ENCODE measurements at regions not wholly inside any gene's neighbourhood (a gene's known extent, or its start where the extent isn't known, plus 50 kb on each side); places are given as distances from the start of the nearest gene placed in this dataset.

DNA sequence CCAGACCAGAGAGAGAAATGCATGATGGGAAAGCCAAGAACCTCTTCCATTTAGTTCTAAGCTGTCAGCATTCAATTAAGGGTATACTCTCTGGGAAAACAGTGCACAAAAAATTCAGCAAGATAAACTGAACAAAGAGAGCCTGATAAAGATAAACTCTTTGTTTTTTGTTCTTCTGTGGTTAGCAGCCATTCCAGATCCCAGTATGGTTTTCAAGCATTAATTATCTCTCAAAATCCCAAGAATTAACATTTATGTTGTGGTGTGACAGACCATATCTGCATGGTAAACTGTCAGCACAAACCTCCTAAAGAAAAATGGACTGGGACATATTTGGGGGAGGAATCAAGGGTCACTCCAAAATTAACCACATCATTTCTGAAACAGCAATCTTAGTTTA, 124.0 kb upstream of the LRRN1 start:
- Histone ChIP-seq H3K4me3 (no peak overlapping the region), H3K9me3 (ENCODE audit: control insufficient read depth in 4 of 4, insufficient read depth in 3 of 4, low read length in 3 of 4) (peaks cover 0 to 2% (median 0%) of the 10 kb centered on the region in 4 donors), H3K36me3 (ENCODE audit: control insufficient read depth in 4 of 4, insufficient read depth in 4 of 4, low read length in 4 of 4) (no peaks in the 10 kb centered on the region), H3K4me1 (ENCODE audit: control insufficient read depth in 5 of 5, insufficient read depth in 5 of 5, low read length in 5 of 5) (peaks cover 0 to 4% (median 0%) of the 10 kb centered on the region in 5 donors), H3K27ac (ENCODE audit: low read depth in 1 of 2, low read length in 1 of 2) (no peak overlapping the region), H3K9ac (ENCODE audit: insufficient read depth in 1 of 2, low read length in 2 of 2) (no peak overlapping the region), H3K27me3 (ENCODE audit: control insufficient read depth in 3 of 3, insufficient read depth in 3 of 3, low read length in 2 of 3) (no peaks in the 10 kb centered on the region)
- TF ChIP-seq, protein P1, sequence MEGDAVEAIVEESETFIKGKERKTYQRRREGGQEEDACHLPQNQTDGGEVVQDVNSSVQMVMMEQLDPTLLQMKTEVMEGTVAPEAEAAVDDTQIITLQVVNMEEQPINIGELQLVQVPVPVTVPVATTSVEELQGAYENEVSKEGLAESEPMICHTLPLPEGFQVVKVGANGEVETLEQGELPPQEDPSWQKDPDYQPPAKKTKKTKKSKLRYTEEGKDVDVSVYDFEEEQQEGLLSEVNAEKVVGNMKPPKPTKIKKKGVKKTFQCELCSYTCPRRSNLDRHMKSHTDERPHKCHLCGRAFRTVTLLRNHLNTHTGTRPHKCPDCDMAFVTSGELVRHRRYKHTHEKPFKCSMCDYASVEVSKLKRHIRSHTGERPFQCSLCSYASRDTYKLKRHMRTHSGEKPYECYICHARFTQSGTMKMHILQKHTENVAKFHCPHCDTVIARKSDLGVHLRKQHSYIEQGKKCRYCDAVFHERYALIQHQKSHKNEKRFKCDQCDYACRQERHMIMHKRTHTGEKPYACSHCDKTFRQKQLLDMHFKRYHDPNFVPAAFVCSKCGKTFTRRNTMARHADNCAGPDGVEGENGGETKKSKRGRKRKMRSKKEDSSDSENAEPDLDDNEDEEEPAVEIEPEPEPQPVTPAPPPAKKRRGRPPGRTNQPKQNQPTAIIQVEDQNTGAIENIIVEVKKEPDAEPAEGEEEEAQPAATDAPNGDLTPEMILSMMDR (IDR thresholded peaks at IDR 0.05; ENCODE audit: control extremely low read depth, extremely low read depth) = no peak
- DNase-seq = no peak
- ATAC-seq (ENCODE audit: insufficient read depth, low FRiP score) = no peak

DNA sequence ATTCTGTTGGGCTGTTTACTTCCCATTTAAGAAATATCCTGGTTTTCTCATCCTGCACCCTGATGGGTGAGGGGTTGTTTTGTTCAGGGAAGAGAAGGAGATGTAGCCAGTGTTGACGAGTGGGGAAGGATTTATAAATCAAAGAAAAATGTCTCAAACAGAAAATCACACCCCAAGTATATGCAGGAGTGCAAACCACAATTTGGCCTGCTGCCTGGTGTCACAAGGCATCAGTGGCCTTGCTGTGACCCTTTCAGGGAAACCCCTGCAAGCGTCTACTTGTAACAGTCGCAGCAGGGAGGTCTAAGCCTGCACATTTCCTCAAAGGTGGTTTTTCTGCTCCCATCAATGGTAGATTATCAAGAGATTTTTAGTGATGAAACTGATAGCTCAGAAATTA, 132.6 kb upstream of the LRRN1 start:
- ATAC-seq (ENCODE audit: insufficient read depth, low FRiP score) = no peak
- H3K9ac ChIP-seq (ENCODE audit: insufficient read depth in 1 of 2, low read length in 2 of 2) = no peak overlapping the region
- no peaks in the 10 kb centered on the region for H3K27me3 ChIP-seq (ENCODE audit: control insufficient read depth in 3 of 3, insufficient read depth in 3 of 3, low read length in 2 of 3)
- no peaks in the 10 kb centered on the region for H3K36me3 ChIP-seq (ENCODE audit: control insufficient read depth in 4 of 4, insufficient read depth in 4 of 4, low read length in 4 of 4)
- TF ChIP-seq, protein P1 (IDR thresholded peaks at IDR 0.05; ENCODE audit: control extremely low read depth, extremely low read depth) = no peak
- no peak overlapping the region for H3K27ac ChIP-seq (ENCODE audit: low read depth in 1 of 2, low read length in 1 of 2)
- 15 to 45% methylated on average over 3 of the region's 3 CpGs for WGBS, 2 donors
- H3K4me3 ChIP-seq = no peak overlapping the region
- peak in 1 of 3 donors; percentile 25 for DNase-seq
- H3K4me1 ChIP-seq (ENCODE audit: control insufficient read depth in 5 of 5, insufficient read depth in 5 of 5, low read length in 5 of 5) = peaks cover 0 to 2% (median 0%) of the 10 kb centered on the region in 5 donors
- peaks cover 0 to 4% (median 0%) of the 10 kb centered on the region in 4 donors for H3K9me3 ChIP-seq (ENCODE audit: control insufficient read depth in 4 of 4, insufficient read depth in 3 of 4, low read length in 3 of 4)

GRCh38 chr3:3665961-3666640, 133.1 kb upstream of the LRRN1 start:
- ATAC-seq (ENCODE audit: insufficient read depth, low FRiP score) (no peak), DNase-seq (no peak)
- H3K36me3 ChIP-seq (ENCODE audit: control insufficient read depth in 4 of 4, insufficient read depth in 4 of 4, low read length in 4 of 4) = no peaks in the 10 kb centered on the region
- no peaks in the 10 kb centered on the region for H3K27me3 ChIP-seq (ENCODE audit: control insufficient read depth in 3 of 3, insufficient read depth in 3 of 3, low read length in 2 of 3)
- H3K4me3 ChIP-seq = no peak overlapping the region
- no peak overlapping the region for H3K9ac ChIP-seq (ENCODE audit: insufficient read depth in 1 of 2, low read length in 2 of 2)
- WGBS, 2 donors = 44 to 62% methylated on average over 13 of the region's 13 CpGs
- H3K4me1 ChIP-seq (ENCODE audit: control insufficient read depth in 5 of 5, insufficient read depth in 5 of 5, low read length in 5 of 5) = peaks cover 0 to 2% (median 0%) of the 10 kb centered on the region in 5 donors
- no peak overlapping the region for H3K27ac ChIP-seq (ENCODE audit: low read depth in 1 of 2, low read length in 1 of 2)
- peaks cover 0 to 4% (median 0%) of the 10 kb centered on the region in 4 donors for H3K9me3 ChIP-seq (ENCODE audit: control insufficient read depth in 4 of 4, insufficient read depth in 3 of 4, low read length in 3 of 4)
- TF ChIP-seq, protein P1 (IDR thresholded peaks at IDR 0.05; ENCODE audit: control extremely low read depth, extremely low read depth) = no peak

- Histone ChIP-seq H3K27ac (ENCODE audit: low read depth in 1 of 2, low read length in 1 of 2) (no peak overlapping the region), H3K36me3 (ENCODE audit: control insufficient read depth in 4 of 4, insufficient read depth in 4 of 4, low read length in 4 of 4) (no peaks in the 10 kb centered on the region), H3K4me1 (ENCODE audit: control insufficient read depth in 5 of 5, insufficient read depth in 5 of 5, low read length in 5 of 5) (peaks cover 0 to 2% (median 0%) of the 10 kb centered on the region in 5 donors), H3K27me3 (ENCODE audit: control insufficient read depth in 3 of 3, insufficient read depth in 3 of 3, low read length in 2 of 3) (no peaks in the 10 kb centered on the region), H3K4me3 (no peak overlapping the region), H3K9ac (ENCODE audit: insufficient read depth in 1 of 2, low read length in 2 of 2) (no peak overlapping the region), H3K9me3 (ENCODE audit: control insufficient read depth in 4 of 4, insufficient read depth in 3 of 4, low read length in 3 of 4) (peaks cover 0 to 4% (median 0%) of the 10 kb centered on the region in 4 donors)
- no peak for DNase-seq
- TF ChIP-seq, protein P1 (IDR thresholded peaks at IDR 0.05; ENCODE audit: control extremely low read depth, extremely low read depth) = no peak
- ATAC-seq (ENCODE audit: insufficient read depth, low FRiP score) = no peak
- WGBS, 2 donors = 88% methylated on average over 2 of the region's 2 CpGs
Observed at GRCh38 chr3:3665546-3665945, 133.7 kb upstream of the LRRN1 start.

Data from lung (tissue), 11 donors.